Embryonic facial prominence (tissue), 1 donor: ENCODE measurements at regions not wholly inside any gene's neighbourhood (a gene's known extent, or its start where the extent isn't known, plus 50 kb on each side); places are given as distances from the start of the nearest gene placed in this dataset.
"Not testable (repeated sequence)": the region's sequence is repeated elsewhere in the genome, so short reads cannot be mapped to it uniquely, and the experiment has no call there.

Experiments
- DNase-seq: peaks from one replicate; pipeline ENCODE4 v3.0.0-alpha.2; 2016; ENCODE audit errors: extremely low spot score

- no peak for DNase-seq
Measured at GRCh38 chr12:23083267-23083666, 458.3 kb downstream of the ETNK1 start.

GRCh38 chr12:23084236-23084995 lies 459.4 kb downstream of the ETNK1 start:
- no peak for DNase-seq

GRCh38 chr12:23088594-23088993 lies 463.6 kb downstream of the ETNK1 start:
- no peak for DNase-seq

GRCh38 chr12:23093488-23093887 lies 468.5 kb downstream of the ETNK1 start:
- no peak for DNase-seq

- DNase-seq, result no peak
Measured at GRCh38 chr12:23096321-23096720, 471.4 kb downstream of the ETNK1 start.

GRCh38 chr12:23098110-23098509 lies 473.1 kb downstream of the ETNK1 start:
- no peak for DNase-seq

GRCh38 chr12:23098517-23098916 lies 473.5 kb downstream of the ETNK1 start:
- no peak for DNase-seq

- no peak for DNase-seq
Measured at GRCh38 chr12:23099104-23099503, 474.1 kb downstream of the ETNK1 start.

GRCh38 chr12:23099604-23100003 lies 474.6 kb downstream of the ETNK1 start:
- DNase-seq, result no peak

- no peak for DNase-seq
Measured at GRCh38 chr12:23108957-23109356, 484.0 kb downstream of the ETNK1 start.

- no peak for DNase-seq
Measured at GRCh38 chr12:23113781-23114180, 488.8 kb downstream of the ETNK1 start.

- DNase-seq, result no peak
Measured at GRCh38 chr12:23115984-23116383, 491.0 kb downstream of the ETNK1 start.

GRCh38 chr12:23126794-23127193 lies 501.8 kb downstream of the ETNK1 start:
- no peak for DNase-seq

GRCh38 chr12:23127701-23128100 lies 502.7 kb downstream of the ETNK1 start:
- no peak for DNase-seq

- DNase-seq, result no peak
Measured at GRCh38 chr12:23128462-23128861, 503.5 kb downstream of the ETNK1 start.

GRCh38 chr12:23132357-23132756 lies 507.4 kb downstream of the ETNK1 start:
- DNase-seq, result no peak

GRCh38 chr12:23133471-23133870 lies 508.5 kb downstream of the ETNK1 start:
- no peak for DNase-seq

- no peak for DNase-seq
Measured at GRCh38 chr12:23139026-23139425, 514.1 kb downstream of the ETNK1 start.

GRCh38 chr12:23140710-23141109 lies 515.7 kb downstream of the ETNK1 start:
- DNase-seq, result no peak

GRCh38 chr12:23141335-23141734 lies 516.4 kb downstream of the ETNK1 start:
- no peak for DNase-seq

GRCh38 chr12:23146070-23146469 lies 521.1 kb downstream of the ETNK1 start:
- not testable (repeated sequence) for DNase-seq

- DNase-seq, result no peak
Measured at GRCh38 chr12:23168459-23168858, 543.5 kb downstream of the ETNK1 start.

GRCh38 chr12:23169012-23169695 lies 544.2 kb downstream of the ETNK1 start:
- DNase-seq, result peak; percentile 60

GRCh38 chr12:23169696-23170013 lies 544.7 kb downstream of the ETNK1 start:
- DNase-seq, result peak; percentile 16
